Astrocyte of the spinal cord (primary cell): ENCODE measurements at regions not wholly inside any gene's neighbourhood (a gene's known extent, or its start where the extent isn't known, plus 50 kb on each side); places are given as distances from the start of the nearest gene placed in this dataset.

ENCODE experiments used
- DNase-seq: peaks from one replicate; pipeline ENCODE4 v3.0.0; 2011; ENCODE audit warnings: low read depth, low spot score
- H3K4me3 ChIP-seq: 2 replicates; pipeline ENCODE4 v1.5.1; 2011; ENCODE audit warnings: low read depth, mild to moderate bottlenecking, low read length, moderate library complexity
- CTCF ChIP-seq: IDR thresholded peaks from 2 replicates; pipeline ENCODE4 v1.5.1; 2012; ENCODE audit warnings: low read depth, mild to moderate bottlenecking, low read length, inconsistent platforms
- in situ Hi-C: cut with HindIII; loops from 2 replicates; pipeline ENCODE4 v1.10.0; 2017; ENCODE audit warnings: low sequenced_read_pairs

GRCh38 chr18:29681578-29681977 lies 1361.0 kb downstream of the DSC3 start:
- in situ Hi-C loops, result no loop called here
- no peak for DNase-seq
- no peak for TF ChIP-seq CTCF
- no peak overlapping the region for H3K4me3 ChIP-seq

- no peak overlapping the region for H3K4me3 ChIP-seq
- in situ Hi-C loops, result no loop called here
- DNase-seq, result no peak
- TF ChIP-seq CTCF, result no peak
These were observed 1378.1 kb downstream of the DSC3 start for GRCh38 chr18:29664278-29665036.

GRCh38 chr18:29661924-29662323 lies 1380.6 kb downstream of the DSC3 start:
- in situ Hi-C loops, result no loop called here
- DNase-seq, result no peak
- TF ChIP-seq CTCF, result no peak
- H3K4me3 ChIP-seq, result no peak overlapping the region

GRCh38 chr18:29660777-29661176 lies 1381.8 kb downstream of the DSC3 start:
- no peak for DNase-seq
- TF ChIP-seq CTCF, result no peak
- in situ Hi-C loops, result no loop called here
- no peak overlapping the region for H3K4me3 ChIP-seq

GRCh38 chr18:29653671-29654215 lies 1388.8 kb downstream of the DSC3 start:
- in situ Hi-C loops, result no loop called here
- DNase-seq, result no peak
- TF ChIP-seq CTCF, result no peak
- H3K4me3 ChIP-seq, result no peak overlapping the region

- TF ChIP-seq CTCF, result no peak
- DNase-seq, result no peak
- no peak overlapping the region for H3K4me3 ChIP-seq
- in situ Hi-C loops, result no loop called here
These were observed 1389.7 kb downstream of the DSC3 start for GRCh38 chr18:29652797-29653196.
